Epithelial cell of proximal tubule (primary cell): ENCODE measurements at regions not wholly inside any gene's neighbourhood (a gene's known extent, or its start where the extent isn't known, plus 50 kb on each side); places are given as distances from the start of the nearest gene placed in this dataset.

Experiments
- DNase-seq: peaks from one replicate; pipeline ENCODE4 v3.0.0-alpha.2; 2011; ENCODE audit warnings: low read depth
- H3K4me3 ChIP-seq: 2 replicates; pipeline ENCODE4 v1.5.1; 2011; ENCODE audit warnings: low read depth, mild to moderate bottlenecking, low read length
- CTCF ChIP-seq: conservative IDR thresholded peaks from 2 replicates; pipeline ENCODE4 v1.5.1; 2012; ENCODE audit warnings: low read depth, mild to moderate bottlenecking, low read length

GRCh38 chr5:54616031-54616430 lies 98.5 kb downstream of the SNX18 start:
- TF ChIP-seq CTCF = no peak
- H3K4me3 ChIP-seq = no peak overlapping the region
- peak; percentile 31 for DNase-seq

- no peak for DNase-seq
- TF ChIP-seq CTCF = no peak
- no peak overlapping the region for H3K4me3 ChIP-seq
These were observed 97.8 kb downstream of the SNX18 start for GRCh38 chr5:54615381-54615780.

DNA sequence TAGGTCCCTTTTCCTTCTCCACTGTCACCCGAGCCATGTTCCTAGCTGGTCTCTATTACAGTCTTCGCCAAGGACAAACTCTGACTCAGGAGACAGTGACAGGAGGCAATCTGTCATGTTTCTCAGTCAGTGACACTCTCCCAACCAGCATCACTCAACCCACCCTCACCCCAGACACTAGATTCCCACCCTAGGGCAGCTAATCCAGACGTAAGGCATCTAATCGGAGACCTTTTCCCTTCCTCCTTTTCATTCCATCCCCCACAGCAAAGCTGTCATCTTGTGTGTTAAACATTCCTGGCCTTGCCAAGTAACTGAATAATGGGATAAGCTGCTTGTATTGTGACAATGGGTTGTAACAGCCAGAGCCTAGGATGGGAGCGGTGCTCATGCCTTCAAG lies 95.2 kb downstream of the SNX18 start:
- no peak overlapping the region for H3K4me3 ChIP-seq
- no peak for TF ChIP-seq CTCF
- no peak for DNase-seq

- no peak overlapping the region for H3K4me3 ChIP-seq
- no peak for TF ChIP-seq CTCF
- DNase-seq = no peak
These were observed 93.9 kb downstream of the SNX18 start for GRCh38 chr5:54611290-54611951.

- no peak for DNase-seq
These were observed 92.8 kb downstream of the SNX18 start for GRCh38 chr5:54610197-54610944.

DNA sequence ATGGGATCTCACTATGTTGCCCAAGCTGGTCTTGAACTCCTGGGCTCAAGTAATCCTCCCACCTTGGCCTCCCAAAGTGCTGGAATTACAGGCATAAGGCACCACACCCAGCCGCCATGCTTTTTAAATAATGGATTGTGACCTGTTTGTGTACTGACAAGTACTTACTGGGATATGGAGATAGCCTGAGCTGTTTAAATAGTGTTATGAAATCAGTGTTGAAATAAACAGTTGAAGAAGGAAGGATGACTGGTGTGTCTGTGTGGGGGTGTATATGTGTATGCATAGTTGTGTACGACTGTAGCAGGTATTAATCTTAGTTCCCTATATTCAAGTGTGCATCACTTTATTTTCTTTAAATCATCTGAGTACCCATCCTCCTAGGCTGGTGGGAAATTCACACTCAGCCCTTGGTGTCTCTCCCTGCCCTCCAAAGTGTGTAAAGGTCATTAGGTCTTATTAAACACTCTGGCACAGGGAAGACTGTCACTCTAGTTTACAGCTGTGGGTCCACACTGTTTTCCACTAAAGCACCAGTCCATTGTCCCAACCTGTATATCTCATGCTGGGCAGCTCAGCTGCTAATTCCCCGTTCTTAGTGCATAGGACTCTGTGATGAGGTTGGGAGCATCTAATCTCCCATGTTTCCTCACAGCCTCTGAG lies 91.0 kb downstream of the SNX18 start:
- no peak for TF ChIP-seq CTCF
- no peak for DNase-seq
- no peak overlapping the region for H3K4me3 ChIP-seq

More at GRCh38 chr5:54610197-54610944, 92.8 kb downstream of the SNX18 start:
- H3K4me3 ChIP-seq = no peak overlapping the region
- no peak for TF ChIP-seq CTCF

DNA sequence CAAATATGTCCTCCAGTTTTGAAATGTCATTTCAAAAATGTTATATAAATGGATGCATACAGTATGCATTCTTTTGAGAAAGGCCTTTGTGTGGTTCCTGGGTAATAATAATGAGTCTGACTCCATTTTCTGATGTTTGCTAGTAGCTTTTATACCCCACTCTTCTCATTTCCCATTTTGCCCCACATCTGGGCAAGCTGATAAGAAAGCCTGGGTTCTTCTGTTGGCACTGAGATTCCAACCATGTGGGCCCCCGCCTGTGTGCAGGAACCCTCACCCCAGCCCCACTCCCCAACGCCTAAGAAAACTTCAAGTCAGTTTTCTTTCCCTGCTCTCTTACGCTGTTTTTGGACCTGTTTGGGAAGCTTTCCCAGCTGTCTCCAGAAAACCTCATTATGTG lies 89.4 kb downstream of the SNX18 start:
- no peak overlapping the region for H3K4me3 ChIP-seq
- no peak for DNase-seq
- no peak for TF ChIP-seq CTCF
